Neural progenitor cell (in vitro differentiated cells): ENCODE measurements at regions not wholly inside any gene's neighbourhood (a gene's known extent, or its start where the extent isn't known, plus 50 kb on each side); places are given as distances from the start of the nearest gene placed in this dataset.

Experiments
- DNase-seq: peaks from one replicate; pipeline ENCODE4 v3.0.0-alpha.2; 2016; ENCODE audit warnings: low spot score
- H2AFZ ChIP-seq: fragments of 200-600 bp; sonication (generic); replicated peaks from 2 replicates; pipeline ENCODE4 v1.6.1; 2016; ENCODE audit warnings: antibody characterized with exemption
- H3F3A ChIP-seq: fragments of 200-600 bp; sonication (generic); 2 replicates; pipeline ENCODE4 v1.6.1; 2016; ENCODE audit warnings: antibody characterized with exemption, low read depth
- H3K27ac ChIP-seq: fragments of 200-600 bp; sonication (generic); 2 replicates; pipeline ENCODE4 v1.5.1; 2016; ENCODE audit warnings: mild to moderate bottlenecking
- H3K27me3 ChIP-seq: fragments of 200-600 bp; sonication (generic); 2 replicates; pipeline ENCODE4 v1.6.1; 2016; ENCODE audit warnings: mild to moderate bottlenecking, moderate library complexity
- H3K36me3 ChIP-seq: fragments of 200-600 bp; sonication (generic); 2 replicates; pipeline ENCODE4 v1.5.1; 2016
- H3K4me1 ChIP-seq: fragments of 200-600 bp; sonication (generic); 2 replicates; pipeline ENCODE4 v1.6.1; 2016; ENCODE audit warnings: mixed run types
- H3K4me2 ChIP-seq: fragments of 200-600 bp; sonication (generic); 2 replicates; pipeline ENCODE4 v1.6.1; 2016
- H3K4me3 ChIP-seq: fragments of 200-600 bp; sonication (generic); 2 replicates; pipeline ENCODE4 v1.5.1; 2016
- H3K79me2 ChIP-seq: fragments of 200-600 bp; sonication (generic); 2 replicates; pipeline ENCODE4 v1.6.1; 2016; ENCODE audit warnings: low read depth
- H3K9ac ChIP-seq: fragments of 200-600 bp; sonication (generic); 2 replicates; pipeline ENCODE4 v1.6.1; 2016
- H3K9me3 ChIP-seq: fragments of 200-600 bp; sonication (generic); 2 replicates; pipeline ENCODE4 v1.5.1; 2016; ENCODE audit warnings: low read depth
- H4K20me1 ChIP-seq: fragments of 200-600 bp; sonication (generic); 2 replicates; pipeline ENCODE4 v1.6.1; 2016; ENCODE audit warnings: low read depth
- H3K27ac Mint-ChIP-seq: 3 replicates; pipeline ENCODE4 v1.8.0; 2021; ENCODE audit warnings: mixed read lengths
- H3K27me3 Mint-ChIP-seq: 2 replicates; pipeline ENCODE4 v1.8.0; 2022; ENCODE audit warnings: low read depth, mild to moderate bottlenecking, inconsistent platforms, moderate library complexity, mixed read lengths; ENCODE audit not compliant: insufficient read depth
- H3K36me3 Mint-ChIP-seq: 3 replicates; pipeline ENCODE4 v1.8.0; 2021; ENCODE audit warnings: mixed read lengths
- H3K4me1 Mint-ChIP-seq: 3 replicates; pipeline ENCODE4 v1.8.0; 2021; ENCODE audit warnings: mixed read lengths
- H3K4me3 Mint-ChIP-seq: 3 replicates; pipeline ENCODE4 v1.8.0; 2021; ENCODE audit warnings: mild to moderate bottlenecking, moderate library complexity, mixed read lengths
- H3K9me3 Mint-ChIP-seq: 3 replicates; pipeline ENCODE4 v1.8.0; 2020; ENCODE audit warnings: mixed read lengths
- CTCF ChIP-seq: fragments of 200-600 bp; sonication (generic); IDR thresholded peaks from 2 replicates; pipeline ENCODE4 v1.5.1; 2017; ENCODE audit warnings: antibody characterized with exemption, mild to moderate bottlenecking
- EZH2 ChIP-seq: fragments of 200-600 bp; sonication (generic); IDR thresholded peaks from 2 replicates; pipeline ENCODE4 v1.6.1; 2017; ENCODE audit warnings: antibody characterized with exemption, mild to moderate bottlenecking, moderate library complexity
- EZH2phosphoT487 ChIP-seq: fragments of 200-600 bp; sonication (generic); IDR thresholded peaks from 2 replicates; pipeline ENCODE4 v1.6.1; 2017; ENCODE audit warnings: antibody characterized with exemption

GRCh38 chr14:54102530-54102929 lies 145.9 kb upstream of the BMP4 start:
- H3K9ac ChIP-seq, result no peak overlapping the region
- no peaks in the 10 kb centered on the region for H3K27me3 Mint-ChIP-seq
- no peak overlapping the region for H3K4me2 ChIP-seq
- H2AFZ ChIP-seq, result no peak overlapping the region
- no peaks in the 10 kb centered on the region for H3K4me1 ChIP-seq
- no peaks in the 10 kb centered on the region for H3K36me3 ChIP-seq
- DNase-seq, result no peak
- no peak overlapping the region for H3K27ac Mint-ChIP-seq
- H3K9me3 ChIP-seq, result no peaks in the 10 kb centered on the region
- no peak overlapping the region for H3K4me3 ChIP-seq
- no peak overlapping the region for H3K4me3 Mint-ChIP-seq
- H3K4me1 Mint-ChIP-seq, result peaks cover 3% of the 10 kb centered on the region
- H3K9me3 Mint-ChIP-seq, result no peaks in the 10 kb centered on the region
- H3K79me2 ChIP-seq, result no peaks in the 10 kb centered on the region
- no peaks in the 10 kb centered on the region for H3K27me3 ChIP-seq
- H3K36me3 Mint-ChIP-seq, result no peaks in the 10 kb centered on the region
- no peaks in the 10 kb centered on the region for H4K20me1 ChIP-seq
- TF ChIP-seq CTCF (no peak), EZH2phosphoT487 (no peak), EZH2 (no peak)
- no peak overlapping the region for H3K27ac ChIP-seq
- no peaks in the 10 kb centered on the region for H3F3A ChIP-seq

GRCh38 chr14:54104601-54105145 lies 148.0 kb upstream of the BMP4 start:
- no peak for TF ChIP-seq EZH2phosphoT487
- DNase-seq, result no peak
- Histone ChIP-seq H3F3A (no peaks in the 10 kb centered on the region), H3K27ac (no peak overlapping the region), H3K9me3 (no peaks in the 10 kb centered on the region), H3K9ac (no peak overlapping the region), H3K36me3 (no peaks in the 10 kb centered on the region), H3K4me1 (no peaks in the 10 kb centered on the region), H3K4me2 (no peak overlapping the region), H4K20me1 (no peaks in the 10 kb centered on the region), H3K27me3 (no peaks in the 10 kb centered on the region), H3K4me3 (no peak overlapping the region), H3K79me2 (no peaks in the 10 kb centered on the region), H2AFZ (no peak overlapping the region)
- no peaks in the 10 kb centered on the region for H3K27me3 Mint-ChIP-seq
- H3K36me3 Mint-ChIP-seq, result no peaks in the 10 kb centered on the region
- H3K4me1 Mint-ChIP-seq, result peaks cover 3% of the 10 kb centered on the region
- H3K27ac Mint-ChIP-seq, result no peak overlapping the region
- no peak overlapping the region for H3K4me3 Mint-ChIP-seq
- H3K9me3 Mint-ChIP-seq, result no peaks in the 10 kb centered on the region

- H3K4me2 ChIP-seq, result no peak overlapping the region
- DNase-seq, result no peak
- TF ChIP-seq EZH2phosphoT487 (no peak), EZH2 (no peak), CTCF (no peak)
- H3K9ac ChIP-seq, result no peak overlapping the region
- H4K20me1 ChIP-seq, result no peaks in the 10 kb centered on the region
- no peaks in the 10 kb centered on the region for H3F3A ChIP-seq
- Mint-ChIP-seq H3K9me3 (no peaks in the 10 kb centered on the region), H3K27ac (no peak overlapping the region), H3K27me3 (no peaks in the 10 kb centered on the region), H3K4me3 (no peak overlapping the region), H3K36me3 (no peaks in the 10 kb centered on the region), H3K4me1 (peaks cover 3% of the 10 kb centered on the region)
- no peak overlapping the region for H3K4me3 ChIP-seq
- H3K9me3 ChIP-seq, result no peaks in the 10 kb centered on the region
- no peaks in the 10 kb centered on the region for H3K27me3 ChIP-seq
- no peaks in the 10 kb centered on the region for H3K4me1 ChIP-seq
- no peak overlapping the region for H3K27ac ChIP-seq
- no peaks in the 10 kb centered on the region for H3K79me2 ChIP-seq
- H3K36me3 ChIP-seq, result no peaks in the 10 kb centered on the region
- H2AFZ ChIP-seq, result no peak overlapping the region
Measured at GRCh38 chr14:54105406-54105805, 148.8 kb upstream of the BMP4 start.

GRCh38 chr14:54105898-54106297 lies 149.3 kb upstream of the BMP4 start:
- H3K9me3 ChIP-seq, result no peaks in the 10 kb centered on the region
- no peaks in the 10 kb centered on the region for H3K79me2 ChIP-seq
- no peaks in the 10 kb centered on the region for H4K20me1 ChIP-seq
- H2AFZ ChIP-seq, result no peak overlapping the region
- peaks cover 3% of the 10 kb centered on the region for H3K4me1 Mint-ChIP-seq
- H3K27ac Mint-ChIP-seq, result no peak overlapping the region
- no peaks in the 10 kb centered on the region for H3K36me3 Mint-ChIP-seq
- H3K4me2 ChIP-seq, result no peak overlapping the region
- H3K4me1 ChIP-seq, result no peaks in the 10 kb centered on the region
- no peaks in the 10 kb centered on the region for H3F3A ChIP-seq
- TF ChIP-seq EZH2phosphoT487 (no peak), EZH2 (no peak), CTCF (no peak)
- H3K9me3 Mint-ChIP-seq, result no peaks in the 10 kb centered on the region
- H3K4me3 Mint-ChIP-seq, result no peak overlapping the region
- H3K9ac ChIP-seq, result no peak overlapping the region
- no peaks in the 10 kb centered on the region for H3K27me3 Mint-ChIP-seq
- H3K4me3 ChIP-seq, result no peak overlapping the region
- no peak overlapping the region for H3K27ac ChIP-seq
- no peak for DNase-seq
- H3K27me3 ChIP-seq, result no peaks in the 10 kb centered on the region
- no peaks in the 10 kb centered on the region for H3K36me3 ChIP-seq
